Neuronal stem cell (in vitro differentiated cells): ENCODE measurements at regions not wholly inside any gene's neighbourhood (a gene's known extent, or its start where the extent isn't known, plus 50 kb on each side); places are given as distances from the start of the nearest gene placed in this dataset.

Experiments
- DNase-seq: peaks from one replicate; pipeline ENCODE4 v3.0.0-alpha.2; 2013; ENCODE audit warnings: low spot score
- H2AFZ ChIP-seq: one replicate; pipeline ENCODE4 v1.6.1; 2013; ENCODE audit warnings: mild to moderate bottlenecking, low read length, inconsistent platforms
- H2AK5ac ChIP-seq: 2 replicates; pipeline ENCODE4 v1.6.1; 2013; ENCODE audit warnings: low read depth, mild to moderate bottlenecking, inconsistent platforms, low read length, moderate library complexity, mixed read lengths
- H2BK120ac ChIP-seq: 2 replicates; pipeline ENCODE4 v1.6.1; 2013; ENCODE audit warnings: low read depth, mild to moderate bottlenecking, inconsistent platforms, low read length, moderate library complexity, mixed read lengths
- H2BK12ac ChIP-seq: one replicate; pipeline ENCODE4 v1.6.1; 2013; ENCODE audit warnings: low read length, inconsistent platforms
- H2BK15ac ChIP-seq: 2 replicates; pipeline ENCODE4 v1.6.1; 2013; ENCODE audit warnings: mild to moderate bottlenecking, low read length, inconsistent platforms, mixed read lengths
- H2BK5ac ChIP-seq: one replicate; pipeline ENCODE4 v1.6.1; 2013; ENCODE audit warnings: inconsistent platforms, mild to moderate bottlenecking, low read length, moderate library complexity
- H3K14ac ChIP-seq: one replicate; pipeline ENCODE4 v1.6.1; 2013; ENCODE audit warnings: low read length, inconsistent platforms
- H3K18ac ChIP-seq: 2 replicates; pipeline ENCODE4 v1.6.1; 2013; ENCODE audit warnings: low read length, inconsistent platforms
- H3K23ac ChIP-seq: 2 replicates; pipeline ENCODE4 v1.6.1; 2013; ENCODE audit warnings: low read depth, mild to moderate bottlenecking, mixed read lengths, low read length, inconsistent platforms; ENCODE audit not compliant: poor library complexity
- H3K27ac ChIP-seq: replicated peaks from 3 replicates; pipeline ENCODE4 v1.5.1; 2013; ENCODE audit warnings: low read length, inconsistent platforms
- H3K27me3 ChIP-seq, 3 experiments: 2 replicates each; pipeline ENCODE4 v1.6.1; 2013; ENCODE audit warnings: low read length in 3 of 3, mild to moderate bottlenecking in 2 of 3, inconsistent platforms in 1 of 3, low read depth in 1 of 3, mixed read lengths in 1 of 3, moderate library complexity in 1 of 3; ENCODE audit not compliant: control insufficient read depth in 3 of 3, insufficient read depth in 3 of 3
- H3K36me3 ChIP-seq, 2 donors: replicated peaks in 1 of 2; 2 replicates each; pipeline ENCODE4 v1.6.1; 2013; ENCODE audit warnings: low read length in 2 of 2; ENCODE audit not compliant: control insufficient read depth in 2 of 2, insufficient read depth in 2 of 2
- H3K4ac ChIP-seq: 2 replicates; pipeline ENCODE4 v1.6.1; 2013; ENCODE audit warnings: inconsistent platforms, mild to moderate bottlenecking, low read length, moderate library complexity
- H3K4me1 ChIP-seq, 2 donors: 1 replicate in 1 of 2; 2 replicates in 1 of 2; pipeline ENCODE4 v1.6.1; 2013; ENCODE audit warnings: low read length in 2 of 2, low read depth in 1 of 2; ENCODE audit not compliant: control insufficient read depth in 2 of 2, insufficient read depth in 1 of 2
- H3K4me2 ChIP-seq: one replicate; pipeline ENCODE4 v1.6.1; 2013; ENCODE audit warnings: mild to moderate bottlenecking, low read length, inconsistent platforms; ENCODE audit not compliant: insufficient read depth, poor library complexity, severe bottlenecking
- H3K4me3 ChIP-seq, 2 donors: 2 replicates each; pipeline ENCODE4 v1.5.1; 2013; ENCODE audit warnings: low read length in 2 of 2, mild to moderate bottlenecking in 2 of 2, inconsistent platforms in 1 of 2, moderate library complexity in 1 of 2
- H3K79me1 ChIP-seq: one replicate; pipeline ENCODE4 v1.6.1; 2013; ENCODE audit warnings: low read depth, mild to moderate bottlenecking, inconsistent platforms, low read length, moderate library complexity
- H3K9ac ChIP-seq: one replicate; pipeline ENCODE4 v1.6.1; 2013; ENCODE audit warnings: mild to moderate bottlenecking, low read depth, low read length, inconsistent platforms; ENCODE audit not compliant: poor library complexity
- H3K9me3 ChIP-seq, 2 donors: replicated peaks in 1 of 2; 2 replicates each; pipeline versions ENCODE3 to v1.6.1; 2013; ENCODE audit warnings: low read length in 2 of 2, mild to moderate bottlenecking in 2 of 2, inconsistent platforms in 1 of 2, low read depth in 1 of 2, mixed read lengths in 1 of 2, moderate library complexity in 1 of 2; ENCODE audit not compliant: control insufficient read depth in 2 of 2, insufficient read depth in 1 of 2
- H4K8ac ChIP-seq: one replicate; pipeline ENCODE4 v1.6.1; 2013; ENCODE audit warnings: low read depth, mild to moderate bottlenecking, inconsistent platforms, low read length, moderate library complexity
- H4K91ac ChIP-seq: one replicate; pipeline ENCODE4 v1.6.1; 2013; ENCODE audit warnings: low read length, low read depth, mild to moderate bottlenecking, inconsistent platforms; ENCODE audit not compliant: poor library complexity
- WGBS, 2 donors: extraction: QIAGEN DNeasy Blood & Tissue Kit; methylation state at CpG; one replicate each; pipeline ENCODE4 v1.1.7; 2013; ENCODE audit warnings: missing lambda C conversion rate in 2 of 2, mixed read lengths in 1 of 2; ENCODE audit not compliant: insufficient read length in 2 of 2, insufficient replicate concordance in 1 of 2; ENCODE audit errors: extremely low coverage in 2 of 2; 5-methylcytosine and 5-hydroxymethylcytosine counted together

DNA sequence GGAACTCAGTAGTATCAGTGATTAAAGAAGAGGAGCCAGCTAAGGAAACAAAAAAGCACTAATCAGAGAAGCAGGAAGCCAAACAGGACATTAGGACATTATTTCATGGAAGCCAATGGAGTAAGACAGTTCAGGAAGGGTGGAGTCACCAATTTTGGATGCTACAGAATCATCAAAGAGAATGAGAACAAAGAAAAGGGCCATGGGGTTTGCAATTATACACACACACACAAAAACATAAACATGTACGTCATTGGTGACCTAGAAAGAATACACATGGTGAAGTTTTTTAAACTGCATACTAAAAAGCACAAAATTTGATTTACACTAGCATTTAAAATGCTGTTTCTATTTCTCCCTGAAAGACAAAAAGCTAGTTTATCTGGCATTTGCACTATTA, 96.8 kb upstream of the MRPS30 start:
- H3K27me3 ChIP-seq = no peaks in the 10 kb centered on the region
- no peak overlapping the region for H2AK5ac ChIP-seq
- H2AFZ ChIP-seq = no peak overlapping the region
- no peak overlapping the region for H2BK5ac ChIP-seq
- H4K8ac ChIP-seq = no peak overlapping the region
- no peak overlapping the region for H2BK12ac ChIP-seq
- no peak for DNase-seq
- H3K36me3 ChIP-seq = no peaks in the 10 kb centered on the region
- no peak overlapping the region for H3K9ac ChIP-seq
- peaks cover 0 to 6% of the 10 kb centered on the region in 2 donors for H3K4me1 ChIP-seq
- no peak overlapping the region for H2BK120ac ChIP-seq
- H3K79me1 ChIP-seq = no peaks in the 10 kb centered on the region
- no peak overlapping the region for H3K27ac ChIP-seq
- WGBS, 2 donors = no CpG with 5 or more reads among the region's 1 CpG
- H3K18ac ChIP-seq = no peak overlapping the region
- H3K9me3 ChIP-seq = no peaks in the 10 kb centered on the region
- H3K4ac ChIP-seq = no peak overlapping the region
- no peak overlapping the region for H2BK15ac ChIP-seq
- H3K4me3 ChIP-seq = no peak overlapping the region
- no peak overlapping the region for H3K14ac ChIP-seq
- no peak overlapping the region for H4K91ac ChIP-seq
- H3K4me2 ChIP-seq = no peak overlapping the region
- no peak overlapping the region for H3K23ac ChIP-seq

- no peak overlapping the region for H3K18ac ChIP-seq
- H3K36me3 ChIP-seq = no peaks in the 10 kb centered on the region
- H3K79me1 ChIP-seq = no peaks in the 10 kb centered on the region
- no peak overlapping the region for H3K14ac ChIP-seq
- no peaks in the 10 kb centered on the region for H3K27me3 ChIP-seq
- H3K9ac ChIP-seq = no peak overlapping the region
- H2AK5ac ChIP-seq = no peak overlapping the region
- no peaks in the 10 kb centered on the region for H3K4me1 ChIP-seq
- DNase-seq = no peak
- H3K27ac ChIP-seq = no peak overlapping the region
- no peak overlapping the region for H3K4ac ChIP-seq
- H3K4me2 ChIP-seq = no peak overlapping the region
- H3K4me3 ChIP-seq = no peak overlapping the region
- H4K8ac ChIP-seq = no peak overlapping the region
- no peak overlapping the region for H2BK120ac ChIP-seq
- H3K9me3 ChIP-seq = no peaks in the 10 kb centered on the region
- no peak overlapping the region for H2BK12ac ChIP-seq
- no CpG with 5 or more reads among the region's 5 CpGs for WGBS, 2 donors
- no peak overlapping the region for H2BK15ac ChIP-seq
- no peak overlapping the region for H3K23ac ChIP-seq
- no peak overlapping the region for H2BK5ac ChIP-seq
- H2AFZ ChIP-seq = no peak overlapping the region
- H4K91ac ChIP-seq = no peak overlapping the region
These were observed 100.1 kb upstream of the MRPS30 start for GRCh38 chr5:44708602-44709001.

GRCh38 chr5:44707721-44708120, 101.0 kb upstream of the MRPS30 start:
- Histone ChIP-seq H2AFZ (no peak overlapping the region), H2BK15ac (no peak overlapping the region), H3K4me3 (no peak overlapping the region), H3K27me3 (no peaks in the 10 kb centered on the region), H3K18ac (no peak overlapping the region), H2BK120ac (no peak overlapping the region), H2AK5ac (no peak overlapping the region), H3K4me1 (no peaks in the 10 kb centered on the region), H3K27ac (no peak overlapping the region), H3K9me3 (no peaks in the 10 kb centered on the region), H3K14ac (no peak overlapping the region), H2BK12ac (no peak overlapping the region), H3K9ac (no peak overlapping the region), H3K4me2 (no peak overlapping the region), H3K36me3 (no peaks in the 10 kb centered on the region), H3K4ac (no peak overlapping the region), H2BK5ac (no peak overlapping the region), H4K8ac (no peak overlapping the region), H3K79me1 (no peaks in the 10 kb centered on the region), H3K23ac (no peak overlapping the region), H4K91ac (no peak overlapping the region)
- no CpG with 5 or more reads among the region's 5 CpGs for WGBS, 2 donors
- no peak for DNase-seq

- no peak overlapping the region for H3K4me3 ChIP-seq
- no peak overlapping the region for H2BK5ac ChIP-seq
- no peak overlapping the region for H4K8ac ChIP-seq
- H2BK15ac ChIP-seq = no peak overlapping the region
- no peaks in the 10 kb centered on the region for H3K79me1 ChIP-seq
- no peak overlapping the region for H3K14ac ChIP-seq
- H3K36me3 ChIP-seq = no peaks in the 10 kb centered on the region
- no peak overlapping the region for H3K18ac ChIP-seq
- no peak overlapping the region for H2BK12ac ChIP-seq
- DNase-seq = no peak
- H2BK120ac ChIP-seq = no peak overlapping the region
- no peaks in the 10 kb centered on the region for H3K27me3 ChIP-seq
- H4K91ac ChIP-seq = no peak overlapping the region
- WGBS, 2 donors = no CpG with 5 or more reads among the region's 3 CpGs
- H3K27ac ChIP-seq = no peak overlapping the region
- H3K23ac ChIP-seq = no peak overlapping the region
- no peak overlapping the region for H3K4me2 ChIP-seq
- H3K4ac ChIP-seq = no peak overlapping the region
- peaks cover 3 to 8% of the 10 kb centered on the region in 2 donors for H3K9me3 ChIP-seq
- H2AFZ ChIP-seq = no peak overlapping the region
- no peak overlapping the region for H2AK5ac ChIP-seq
- no peak overlapping the region for H3K9ac ChIP-seq
- no peaks in the 10 kb centered on the region for H3K4me1 ChIP-seq
These were observed 111.7 kb upstream of the MRPS30 start for GRCh38 chr5:44697025-44697424.
